Activated T-cell treated with anti-CD3 and anti-CD28 coated beads, Interleukin-2, amount 50 U/mL, for 72 hours (primary cell): ENCODE measurements at regions not wholly inside any gene's neighbourhood (a gene's known extent, or its start where the extent isn't known, plus 50 kb on each side); places are given as distances from the start of the nearest gene placed in this dataset.

Source experiments
- ATAC-seq, 2 donors: fragments of 150-1000 bp; cut with Tn5 transposase; replicated peaks in 1 of 2; 2 replicates each; pipeline ENCODE4 v1.10.0; 2021; ENCODE audit warnings: moderate library complexity in 2 of 2, mild to moderate bottlenecking in 1 of 2
- DNase-seq, 2 donors: peaks; one replicate each; pipeline ENCODE4 v3.0.0; 2021 to 2022; ENCODE audit warnings: mixed read lengths in 1 of 2
- H3K27ac Mint-ChIP-seq: one replicate; pipeline ENCODE4 v1.8.0; 2022; ENCODE audit warnings: mild to moderate bottlenecking, moderate library complexity, mixed read lengths
- H3K27me3 Mint-ChIP-seq: one replicate; pipeline ENCODE4 v1.8.0; 2022; ENCODE audit warnings: low read depth, mixed read lengths
- H3K36me3 Mint-ChIP-seq, 2 donors: one replicate each; pipeline ENCODE4 v1.8.0; 2022; ENCODE audit warnings: mixed read lengths in 2 of 2, mild to moderate bottlenecking in 1 of 2; ENCODE audit not compliant: insufficient read depth in 2 of 2
- H3K4me1 Mint-ChIP-seq: one replicate; pipeline ENCODE4 v1.8.0; 2022; ENCODE audit warnings: low read depth, mixed read lengths
- H3K4me3 Mint-ChIP-seq, 2 donors: one replicate each; pipeline ENCODE4 v1.8.0; 2022; ENCODE audit warnings: mild to moderate bottlenecking in 2 of 2, mixed read lengths in 2 of 2, moderate library complexity in 2 of 2
- H3K9me3 Mint-ChIP-seq, 2 donors: one replicate each; pipeline ENCODE4 v1.8.0; 2022; ENCODE audit warnings: mixed read lengths in 2 of 2

DNA sequence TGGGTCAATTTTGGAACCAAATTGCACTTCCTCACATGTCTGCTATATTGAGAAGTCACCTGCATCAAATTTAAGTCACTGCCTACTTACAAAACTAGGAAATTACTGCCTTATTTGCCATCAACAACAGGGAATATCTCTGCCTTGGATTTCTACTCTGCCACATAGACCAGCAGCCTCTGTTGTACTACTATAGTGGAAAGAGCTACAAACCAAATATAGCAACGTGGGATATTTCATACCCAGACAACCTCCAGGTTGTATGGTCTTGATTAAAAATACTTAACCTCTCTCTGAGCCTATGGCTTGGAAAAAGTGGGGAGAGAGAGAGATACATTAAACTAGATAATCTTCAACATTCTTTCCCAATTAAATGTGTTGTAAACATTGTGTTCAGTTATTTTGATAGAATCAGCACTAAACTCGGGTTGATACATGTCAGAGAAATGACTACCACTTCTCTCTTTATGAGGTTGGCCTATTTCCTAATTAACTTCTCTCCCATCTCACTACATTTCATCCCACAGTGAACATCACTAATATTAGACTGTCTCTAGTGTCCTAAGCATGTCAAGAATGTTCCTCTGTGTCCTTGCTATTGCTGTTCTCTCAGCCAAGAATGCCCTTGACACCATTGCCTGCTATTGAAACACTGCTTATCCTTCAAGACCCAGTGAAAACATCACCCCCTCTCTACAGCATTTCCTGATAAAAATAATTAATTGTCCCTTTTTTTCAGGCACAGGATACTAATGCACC is 421.2 kb downstream of the IPMK start:
- no peaks in the 10 kb centered on the region for H3K36me3 Mint-ChIP-seq
- ATAC-seq = no peak
- no peak for DNase-seq
- H3K4me3 Mint-ChIP-seq = no peak overlapping the region
- no peaks in the 10 kb centered on the region for H3K9me3 Mint-ChIP-seq
- no peaks in the 10 kb centered on the region for H3K27me3 Mint-ChIP-seq
- H3K4me1 Mint-ChIP-seq = no peaks in the 10 kb centered on the region
- no peak overlapping the region for H3K27ac Mint-ChIP-seq

DNA sequence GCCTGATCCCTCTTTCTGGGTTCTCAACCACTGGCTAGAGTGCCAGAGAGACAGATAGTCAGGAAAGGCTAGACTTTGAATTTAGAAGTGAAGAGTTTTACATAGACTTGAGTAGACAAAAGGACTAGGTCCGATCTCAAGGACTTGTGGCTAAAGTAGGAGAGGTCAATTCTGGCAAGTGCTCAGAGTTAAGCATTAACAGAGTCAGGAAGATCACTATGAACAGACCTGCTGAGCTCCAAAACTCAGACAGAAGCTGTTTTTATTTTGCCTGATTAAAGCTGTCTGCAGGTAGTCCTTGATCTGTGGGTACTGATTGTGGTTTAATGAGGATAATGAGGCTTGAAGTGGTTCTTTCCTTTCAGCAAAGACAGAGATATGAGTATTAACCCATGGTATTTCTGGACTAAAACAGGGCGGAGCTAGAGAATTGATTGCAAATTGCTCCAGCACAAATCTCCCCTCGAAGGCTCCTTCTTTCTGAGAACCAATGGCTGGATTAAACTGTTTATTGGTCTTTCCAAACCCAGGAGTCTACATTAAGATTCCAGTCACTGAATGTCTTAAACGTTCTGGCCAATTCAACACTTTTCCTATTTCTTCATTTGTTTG is 423.2 kb downstream of the IPMK start:
- DNase-seq (no peak), ATAC-seq (no peak)
- Mint-ChIP-seq H3K4me1 (no peaks in the 10 kb centered on the region), H3K36me3 (no peaks in the 10 kb centered on the region), H3K4me3 (no peak overlapping the region), H3K27ac (no peak overlapping the region), H3K9me3 (peaks cover 9 to 10% of the 10 kb centered on the region in 2 donors), H3K27me3 (no peaks in the 10 kb centered on the region)

DNA sequence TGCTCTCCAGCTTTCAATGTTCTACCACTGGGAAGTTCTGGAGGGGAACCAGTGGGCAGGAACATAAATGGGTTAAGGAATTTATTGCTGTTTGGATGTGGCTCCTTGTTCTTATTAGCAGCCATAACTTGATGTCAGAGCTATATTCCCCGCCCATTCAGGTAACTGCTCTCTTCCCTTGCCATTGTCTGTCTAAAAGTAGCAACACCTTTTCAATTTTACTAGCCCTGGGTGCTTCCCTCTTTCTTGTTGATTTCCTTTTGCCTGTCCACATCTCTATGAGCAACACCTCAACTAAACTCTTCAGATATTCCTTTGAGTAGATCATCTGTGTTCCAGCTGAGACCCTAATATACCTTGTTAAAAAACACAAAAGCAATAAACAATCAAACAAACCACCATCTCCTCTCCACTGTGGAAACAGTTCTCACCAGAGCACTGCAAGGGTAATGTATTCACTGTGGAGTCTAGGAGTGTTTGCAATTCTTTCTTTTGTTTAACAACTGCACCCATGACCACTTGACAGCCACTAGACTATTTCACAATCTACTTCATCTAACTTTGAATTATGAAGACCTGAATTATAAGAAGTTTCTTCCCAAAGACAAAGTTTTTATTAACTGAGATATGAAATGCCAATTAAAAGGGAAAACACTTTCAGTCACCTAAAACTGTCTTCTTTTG is 436.7 kb downstream of the IPMK start:
- no peak for ATAC-seq

DNA sequence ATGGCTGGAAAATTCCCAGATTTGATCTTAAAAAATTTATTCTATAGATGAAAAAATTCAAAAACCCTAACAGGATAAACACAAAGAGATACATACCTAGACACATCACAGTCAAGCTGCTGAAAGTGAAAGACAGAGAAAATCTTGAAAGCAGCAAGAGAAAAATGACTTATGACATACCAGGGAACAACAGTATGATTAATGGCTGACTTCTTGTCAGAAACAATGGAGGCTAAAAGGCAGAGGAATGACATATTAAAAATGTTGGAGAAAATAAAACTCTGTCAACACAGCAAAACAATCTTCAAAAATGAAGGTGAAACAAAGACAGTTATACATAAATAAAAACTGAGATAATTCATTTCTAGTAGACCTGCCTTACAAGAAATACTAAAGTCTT is 442.7 kb downstream of the IPMK start:
- Mint-ChIP-seq H3K4me1 (no peaks in the 10 kb centered on the region), H3K27me3 (no peaks in the 10 kb centered on the region)

More for the DNA sequence above, 436.7 kb downstream of the IPMK start:
- H3K27ac Mint-ChIP-seq = no peak overlapping the region
- no peak for DNase-seq
- no peak overlapping the region for H3K4me3 Mint-ChIP-seq
- H3K27me3 Mint-ChIP-seq = no peaks in the 10 kb centered on the region
- H3K9me3 Mint-ChIP-seq = no peaks in the 10 kb centered on the region
- H3K36me3 Mint-ChIP-seq = no peaks in the 10 kb centered on the region
- no peaks in the 10 kb centered on the region for H3K4me1 Mint-ChIP-seq

GRCh38 chr10:57823398-57823797 is 444.3 kb downstream of the IPMK start:
- Mint-ChIP-seq H3K4me1 (no peaks in the 10 kb centered on the region), H3K9me3 (peaks cover 3 to 6% of the 10 kb centered on the region in 2 donors), H3K27me3 (no peaks in the 10 kb centered on the region), H3K36me3 (no peaks in the 10 kb centered on the region), H3K27ac (no peak overlapping the region), H3K4me3 (no peak overlapping the region)
- DNase-seq (no peak), ATAC-seq (no peak)

More for the DNA sequence above, 442.7 kb downstream of the IPMK start:
- Mint-ChIP-seq H3K36me3 (no peaks in the 10 kb centered on the region), H3K9me3 (peaks cover 3 to 6% of the 10 kb centered on the region in 2 donors), H3K4me3 (no peak overlapping the region), H3K27ac (no peak overlapping the region)
- no peak for DNase-seq
- no peak for ATAC-seq

DNA sequence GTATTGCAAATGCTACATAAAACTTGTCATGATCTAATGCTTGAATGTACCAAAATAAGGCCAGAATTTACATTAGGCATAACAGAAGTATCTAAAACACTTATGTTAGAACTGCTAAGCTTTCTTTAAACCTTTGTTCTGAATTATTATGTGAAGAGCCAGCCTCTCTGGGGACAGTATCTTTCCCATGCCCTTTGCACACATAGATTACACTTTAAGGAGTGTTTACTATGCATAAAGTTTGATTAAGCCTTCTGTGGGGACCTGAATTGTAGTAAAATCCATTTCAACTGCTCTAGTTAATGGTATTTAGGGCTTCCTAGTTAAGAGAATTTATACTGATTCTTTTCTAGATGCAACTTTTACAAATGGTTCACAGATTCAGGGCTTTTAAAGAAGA is 444.7 kb downstream of the IPMK start:
- no peak overlapping the region for H3K4me3 Mint-ChIP-seq
- H3K27ac Mint-ChIP-seq = no peak overlapping the region
- no peaks in the 10 kb centered on the region for H3K36me3 Mint-ChIP-seq
- no peaks in the 10 kb centered on the region for H3K27me3 Mint-ChIP-seq
- DNase-seq (no peak), ATAC-seq (no peak)
- H3K4me1 Mint-ChIP-seq = no peaks in the 10 kb centered on the region
- H3K9me3 Mint-ChIP-seq = peaks cover 3 to 6% of the 10 kb centered on the region in 2 donors

- Mint-ChIP-seq H3K4me1 (no peaks in the 10 kb centered on the region), H3K27me3 (no peaks in the 10 kb centered on the region), H3K27ac (no peak overlapping the region), H3K36me3 (no peaks in the 10 kb centered on the region), H3K9me3 (peaks cover 4 to 7% of the 10 kb centered on the region in 2 donors), H3K4me3 (no peak overlapping the region)
- no peak for DNase-seq
- ATAC-seq = no peak
Observed at GRCh38 chr10:57818522-57818921, 449.2 kb downstream of the IPMK start.

GRCh38 chr10:57817741-57818140 is 450.0 kb downstream of the IPMK start:
- H3K4me3 Mint-ChIP-seq = no peak overlapping the region
- no peaks in the 10 kb centered on the region for H3K36me3 Mint-ChIP-seq
- no peaks in the 10 kb centered on the region for H3K27me3 Mint-ChIP-seq
- H3K27ac Mint-ChIP-seq = no peak overlapping the region
- H3K9me3 Mint-ChIP-seq = peaks cover 4 to 7% of the 10 kb centered on the region in 2 donors
- no peaks in the 10 kb centered on the region for H3K4me1 Mint-ChIP-seq
- ATAC-seq (no peak), DNase-seq (no peak)

DNA sequence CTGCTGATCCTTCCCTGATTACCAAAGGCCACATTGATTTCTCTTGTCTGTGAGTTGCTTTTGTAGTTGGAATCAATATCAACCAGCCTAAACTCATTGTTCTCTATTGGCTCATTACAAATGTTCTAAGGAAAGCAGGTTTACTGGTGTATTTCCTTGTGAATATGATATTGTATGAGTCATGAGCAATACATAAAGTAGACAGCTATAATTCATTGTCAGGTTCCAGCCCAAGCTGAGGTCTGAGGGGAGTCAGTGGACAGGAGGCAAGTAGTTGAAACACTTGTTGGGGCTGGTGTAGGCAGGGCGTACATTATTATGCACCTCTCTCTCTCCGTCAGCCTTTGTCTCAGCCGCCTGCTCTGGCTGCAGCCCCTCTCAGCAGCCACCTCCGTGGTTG is 451.7 kb downstream of the IPMK start:
- Mint-ChIP-seq H3K27me3 (no peaks in the 10 kb centered on the region), H3K27ac (no peak overlapping the region), H3K4me1 (no peaks in the 10 kb centered on the region), H3K9me3 (peaks cover 4 to 7% of the 10 kb centered on the region in 2 donors), H3K4me3 (no peak overlapping the region), H3K36me3 (no peaks in the 10 kb centered on the region)
- ATAC-seq = no peak
- no peak for DNase-seq

DNA sequence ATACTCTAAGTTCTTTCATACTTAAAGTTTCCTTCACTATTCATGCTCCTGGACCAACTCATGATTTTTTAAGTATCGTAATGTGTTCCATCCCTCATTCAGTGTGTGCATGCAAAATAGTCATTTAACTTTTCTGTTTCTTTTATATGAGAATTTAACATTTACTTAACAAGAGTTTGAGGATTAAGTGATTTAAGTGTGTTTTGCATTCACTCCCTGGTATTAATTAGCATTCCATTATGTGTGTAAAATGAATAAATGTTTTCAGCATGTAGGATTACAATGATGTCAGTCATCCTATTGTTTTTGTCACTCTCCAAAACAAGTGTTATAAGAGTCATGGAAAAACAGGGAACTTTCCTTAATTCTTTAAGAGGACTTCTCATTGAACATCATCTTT is 457.7 kb downstream of the IPMK start:
- H3K4me3 Mint-ChIP-seq = no peak overlapping the region
- no peaks in the 10 kb centered on the region for H3K27me3 Mint-ChIP-seq
- no peak for DNase-seq
- no peaks in the 10 kb centered on the region for H3K36me3 Mint-ChIP-seq
- no peaks in the 10 kb centered on the region for H3K4me1 Mint-ChIP-seq
- H3K9me3 Mint-ChIP-seq = no peaks in the 10 kb centered on the region
- no peak for ATAC-seq
- H3K27ac Mint-ChIP-seq = no peak overlapping the region

DNA sequence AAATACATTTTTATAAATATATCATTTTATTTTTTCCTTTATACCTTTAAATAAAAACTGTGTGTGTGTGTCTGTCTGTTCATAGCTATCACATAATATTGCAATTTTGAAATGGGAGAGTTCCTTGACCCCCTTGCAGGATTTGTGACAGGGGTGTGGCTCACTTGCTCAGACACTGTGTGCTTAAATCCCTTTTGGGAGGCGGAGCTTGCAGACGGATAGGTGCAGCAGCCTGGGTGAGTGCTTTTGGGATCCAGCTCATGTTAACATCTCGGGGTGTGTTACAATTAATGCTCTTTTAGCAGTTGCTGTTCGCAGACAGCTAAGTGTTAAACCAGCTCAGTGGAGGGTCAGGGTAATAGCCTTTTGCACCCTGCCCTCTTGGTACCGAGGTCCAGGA is 459.8 kb downstream of the IPMK start:
- ATAC-seq (no peak), DNase-seq (no peak)
- Mint-ChIP-seq H3K36me3 (no peaks in the 10 kb centered on the region), H3K9me3 (no peaks in the 10 kb centered on the region), H3K4me3 (no peak overlapping the region), H3K4me1 (no peaks in the 10 kb centered on the region), H3K27ac (no peak overlapping the region), H3K27me3 (no peaks in the 10 kb centered on the region)

DNA sequence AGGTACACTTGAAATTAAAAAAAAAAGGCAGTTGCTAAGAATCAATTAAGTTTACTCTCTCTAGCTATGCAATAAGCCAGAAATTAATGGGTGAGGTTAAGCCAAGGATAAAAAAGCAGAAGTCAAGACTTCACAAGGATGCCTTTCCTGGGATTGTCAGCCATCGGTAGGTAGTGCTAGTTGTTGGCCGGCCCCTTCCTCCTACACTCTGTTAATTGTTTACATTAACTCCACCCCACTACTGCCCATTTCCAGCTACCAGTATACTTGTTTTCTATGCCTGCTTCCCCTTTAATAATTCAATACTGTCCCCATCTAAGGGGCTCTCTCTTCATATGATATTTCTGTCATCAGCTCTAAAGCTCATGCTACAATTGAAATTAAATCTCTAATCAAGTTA is 461.0 kb downstream of the IPMK start:
- no peak overlapping the region for H3K27ac Mint-ChIP-seq
- ATAC-seq = no peak
- no peak overlapping the region for H3K4me3 Mint-ChIP-seq
- H3K36me3 Mint-ChIP-seq = no peaks in the 10 kb centered on the region
- H3K4me1 Mint-ChIP-seq = no peaks in the 10 kb centered on the region
- H3K27me3 Mint-ChIP-seq = no peaks in the 10 kb centered on the region
- DNase-seq = no peak
- H3K9me3 Mint-ChIP-seq = no peaks in the 10 kb centered on the region

- no peak for ATAC-seq
- no peak overlapping the region for H3K27ac Mint-ChIP-seq
- H3K4me3 Mint-ChIP-seq = no peak overlapping the region
Observed at GRCh38 chr10:57799625-57800024, 468.1 kb downstream of the IPMK start.

More at GRCh38 chr10:57799625-57800024, 468.1 kb downstream of the IPMK start:
- Mint-ChIP-seq H3K9me3 (peaks cover 0 to 1% of the 10 kb centered on the region in 2 donors), H3K36me3 (no peaks in the 10 kb centered on the region), H3K27me3 (no peaks in the 10 kb centered on the region), H3K4me1 (no peaks in the 10 kb centered on the region)
- no peak for DNase-seq
